DND-41 (cell line): ENCODE measurements at regions not wholly inside any gene's neighbourhood (a gene's known extent, or its start where the extent isn't known, plus 50 kb on each side); places are given as distances from the start of the nearest gene placed in this dataset.

Source experiments
- CTCF ChIP-seq: IDR thresholded peaks from 2 replicates; pipeline ENCODE4 v1.5.1; 2012; ENCODE audit warnings: borderline replicate concordance, low read length, moderate library complexity, mild to moderate bottlenecking; ENCODE audit not compliant: poor library complexity, severe bottlenecking; ENCODE audit errors: extremely low read depth
- EZH2 ChIP-seq: IDR thresholded peaks from 3 replicates; pipeline ENCODE4 v1.6.1; 2012; ENCODE audit warnings: borderline replicate concordance, low read depth, mild to moderate bottlenecking, moderate library complexity, low read length, inconsistent platforms; ENCODE audit not compliant: severe bottlenecking

- TF ChIP-seq CTCF = no peak
- TF ChIP-seq EZH2 = no peak
These were observed 468.4 kb upstream of the CNTN3 start for GRCh38 chr3:75082845-75083244.
